K562 (cell line): ENCODE measurements at regions not wholly inside any gene's neighbourhood (a gene's known extent, or its start where the extent isn't known, plus 50 kb on each side); places are given as distances from the start of the nearest gene placed in this dataset.

ENCODE experiments used
- ATAC-seq: fragments of 200-7000 bp; cut with Tn5 transposase; 3 replicates; pipeline ENCODE4 v1.9.1; 2020; ENCODE audit warnings: moderate library complexity
- BruUV-seq: library from RNA; stranded (reverse); fragments of 400-500 nt; replicated peaks from 2 replicates; lab custom pipeline; 2021; lab: Mats Ljungman, UMichigan
- CTCF ChIA-PET: fragments of 300-600 bp; formaldehyde crosslinking; extraction: SDS; loops from one replicate; lab custom pipeline; 2021; ENCODE audit warnings: low intra/inter-chr PET ratio; lab: Yijun Ruan, JAX
- POLR2A ChIA-PET: fragments of 300-600, 350-650 bp; sonication (Branson Sonifier 250); formaldehyde crosslinking; extraction: SDS; loops from one replicate; lab custom pipeline; 2021; ENCODE audit warnings: antibody characterized with exemption, inconsistent platforms; lab: Yijun Ruan, JAX
- DNase-seq, 4 experiments: peaks; one replicate each; pipeline versions ENCODE4 v3.0.0 to v3.0.0-alpha.2; 2011 to 2018; ENCODE audit warnings: low spot score in 3 of 4, mixed read lengths in 3 of 4; ENCODE audit errors: extremely low read depth in 1 of 4
- FAIRE-seq: peaks from 2 replicates; lab custom pipeline; 2011; peaks lifted over from hg19 to GRCh38; lab: Jason Lieb, UNC
- H2AFZ ChIP-seq: 2 replicates; pipeline ENCODE4 v1.6.0; 2011; ENCODE audit warnings: low read depth, low read length, control low read depth, inconsistent platforms
- H3K27ac ChIP-seq: fragments of 200-600 bp; 3 replicates; pipeline ENCODE4 v1.8.0; 2011; ENCODE audit warnings: low read depth, mild to moderate bottlenecking, control low read depth, inconsistent platforms, low read length, moderate library complexity, mixed read lengths; ENCODE audit errors: extremely low read depth
- H3K27me3 ChIP-seq, 2 experiments: fragments of 300-600 bp in 1 of 2; 2 replicates in 1 of 2; 3 replicates in 1 of 2; pipeline versions ENCODE4 v1.6.0 to v1.8.0; 2011; ENCODE audit warnings: inconsistent platforms in 2 of 2, low read length in 2 of 2, mild to moderate bottlenecking in 1 of 2, mixed read lengths in 1 of 2, moderate library complexity in 1 of 2; ENCODE audit not compliant: control insufficient read depth in 2 of 2, insufficient read depth in 2 of 2
- H3K36me3 ChIP-seq: fragments of 300-600 bp; 3 replicates; pipeline ENCODE4 v1.8.0; 2011; ENCODE audit warnings: mild to moderate bottlenecking, low read length, inconsistent platforms; ENCODE audit not compliant: control insufficient read depth, insufficient read depth
- H3K4me1 ChIP-seq, 2 experiments: fragments of 200-600 bp in 1 of 2; replicated peaks in 1 of 2; 2 replicates in 1 of 2; 3 replicates in 1 of 2; pipeline versions ENCODE4 v1.5.1 to v1.8.0; 2011; ENCODE audit warnings: inconsistent platforms in 2 of 2, low read length in 2 of 2, mild to moderate bottlenecking in 1 of 2, mixed read lengths in 1 of 2, moderate library complexity in 1 of 2; ENCODE audit not compliant: control insufficient read depth in 2 of 2, insufficient read depth in 2 of 2
- H3K4me2 ChIP-seq: 2 replicates; pipeline ENCODE4 v1.6.1; 2011; ENCODE audit warnings: low read length, control low read depth, inconsistent platforms, mixed read lengths; ENCODE audit not compliant: insufficient read depth
- H3K4me3 ChIP-seq: fragments of 200-600 bp; sonication (generic), shearing (Covaris generic); 2 replicates; pipeline ENCODE4 v1.5.1; 2016; ENCODE audit warnings: control low read depth, inconsistent platforms
- H3K79me2 ChIP-seq: fragments of 200-600 bp; 3 replicates; pipeline ENCODE4 v1.8.0; 2011; ENCODE audit warnings: low read length, inconsistent platforms; ENCODE audit not compliant: control insufficient read depth, insufficient read depth
- H3K9ac ChIP-seq, 2 experiments: 2 replicates each; pipeline versions ENCODE4 v1.6.0 to v1.6.1; 2011; ENCODE audit warnings: low read depth in 2 of 2, low read length in 2 of 2, control low read depth in 1 of 2, inconsistent platforms in 1 of 2, mild to moderate bottlenecking in 1 of 2, mixed read lengths in 1 of 2; ENCODE audit not compliant: insufficient read depth in 1 of 2
- H3K9me1 ChIP-seq: one replicate; pipeline ENCODE4 v1.6.0; 2011; ENCODE audit warnings: inconsistent platforms, mild to moderate bottlenecking, low read length, moderate library complexity; ENCODE audit not compliant: control insufficient read depth, insufficient read depth
- H3K9me3 ChIP-seq: replicated peaks from 2 replicates; pipeline ENCODE4 v1.5.1; 2011; ENCODE audit warnings: low read depth, low read length, inconsistent platforms; ENCODE audit not compliant: control insufficient read depth, insufficient read depth
- H4K20me1 ChIP-seq: replicated peaks from 2 replicates; pipeline ENCODE4 v1.6.1; 2011; ENCODE audit warnings: low read length, inconsistent platforms, mixed read lengths; ENCODE audit not compliant: control insufficient read depth, insufficient read depth
- BRCA1 ChIP-seq, 2 experiments: fragments of 450-650 bp in 1 of 2; sonication (generic) in 1 of 2; formaldehyde crosslinking in 1 of 2; IDR thresholded peaks; 2 replicates each; pipeline versions ENCODE4 v1.5.0 to v1.6.1; 2017 to 2020; ENCODE audit warnings: mild to moderate bottlenecking in 1 of 2, missing genetic modification reagents in 1 of 2
- CHD4 ChIP-seq: fragments of 200-600 bp; sonication (generic); IDR thresholded peaks from 3 replicates; pipeline ENCODE4 v1.6.1; 2012; ENCODE audit warnings: low read depth, mild to moderate bottlenecking, mixed read lengths, low read length, inconsistent platforms; ENCODE audit not compliant: insufficient read depth, insufficient replicate concordance, poor library complexity, severe bottlenecking
- RBM34 ChIP-seq: fragments of 200-400 bp; formaldehyde crosslinking; IDR thresholded peaks from 2 replicates; pipeline ENCODE4 v1.6.1; 2018; ENCODE audit warnings: low read length, borderline replicate concordance; ENCODE audit not compliant: insufficient read depth
- RCOR1 ChIP-seq, 2 experiments: IDR thresholded peaks; 2 replicates each; pipeline ENCODE4 v1.6.1; 2012; ENCODE audit warnings: low read depth in 2 of 2, low read length in 2 of 2, borderline replicate concordance in 1 of 2, improper control_type of control experiment in 1 of 2
- RHOXF2B ChIP-seq: fragments of 250-450 bp; sonication (Bioruptor Pico); conservative IDR thresholded peaks from 2 replicates; pipeline ENCODE4 v1.5.1; 2021
- WGBS: fragments of 100-300 bp; shearing (Covaris generic); methylation state at CpG from one replicate; pipeline ENCODE4 v1.1.6; 2016; ENCODE audit warnings: low coverage, mixed read lengths; ENCODE audit not compliant: insufficient coverage; ENCODE audit errors: missing lambda C conversion rate; 5-methylcytosine and 5-hydroxymethylcytosine counted together
- in situ Hi-C: fragments of 300-500 bp; cut with MboI; formaldehyde crosslinking; loops from 4 replicates; pipeline ENCODE4 v1.15.0; 2018; ENCODE audit warnings: inconsistent platforms, mixed read lengths
- intact Hi-C: fragments of 100-400 bp; cut with micrococcal nuclease; formaldehyde crosslinking; loops from 2 replicates; pipeline ENCODE4 v1.14.2; 2022
- TF ChIP-seq, protein P1 (sequence below), 3 experiments: IDR thresholded peaks in 2 of 3; conservative IDR thresholded peaks in 1 of 3; 2 replicates each; pipeline ENCODE4 v1.5.1; 2011 to 2012; ENCODE audit warnings: low read length in 3 of 3, mild to moderate bottlenecking in 3 of 3, control low read depth in 2 of 3, improper control_type of control experiment in 1 of 3, inconsistent platforms in 1 of 3, low read depth in 1 of 3, mixed read lengths in 1 of 3, moderate library complexity in 1 of 3; ENCODE audit not compliant: insufficient read depth in 2 of 3
- TF ChIP-seq, protein P2 (sequence below): IDR thresholded peaks from 2 replicates; pipeline ENCODE4 v1.6.1; 2011; ENCODE audit warnings: borderline replicate concordance, low read depth, mild to moderate bottlenecking, moderate library complexity, low read length; ENCODE audit not compliant: insufficient read depth, poor library complexity, severe bottlenecking

DNA sequence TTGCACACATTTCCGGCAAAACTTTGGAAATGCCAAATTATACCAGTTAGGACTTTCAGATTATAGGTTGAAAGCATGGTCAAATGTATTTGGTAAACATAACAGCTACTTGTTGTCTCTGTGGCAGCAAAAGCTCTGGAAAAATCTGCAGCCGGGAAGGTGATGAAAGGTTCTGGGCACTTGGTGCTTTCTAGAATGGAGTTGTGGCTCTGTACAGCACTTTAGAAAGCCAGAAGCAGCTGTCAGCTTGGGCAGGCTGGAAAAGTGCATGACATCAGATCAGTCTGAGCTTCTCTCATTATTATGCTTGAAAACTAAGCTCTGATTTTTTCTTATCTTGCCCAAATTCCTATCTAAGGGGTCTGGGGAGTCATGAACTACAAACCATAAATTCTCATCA lies 118.6 kb upstream of the MAST4 start:
- no peaks in the 10 kb centered on the region for H3K79me2 ChIP-seq
- ChIA-PET POLR2A (no interaction called here), CTCF (no interaction called here)
- H3K9ac ChIP-seq = no peak overlapping the region
- ATAC-seq = no peak
- no peak overlapping the region for H3K27ac ChIP-seq
- no peaks in the 10 kb centered on the region for H3K27me3 ChIP-seq
- no peaks in the 10 kb centered on the region for H3K9me1 ChIP-seq
- in situ Hi-C loops (no loop called here), intact Hi-C loops (no loop called here)
- no peak overlapping the region for H2AFZ ChIP-seq
- 4% methylated on average over 2 of the region's 2 CpGs for WGBS
- H3K4me3 ChIP-seq = no peak overlapping the region
- BruUV-seq = no TSS peak
- H3K36me3 ChIP-seq = no peaks in the 10 kb centered on the region
- H3K4me1 ChIP-seq = no peaks in the 10 kb centered on the region
- TF ChIP-seq BRCA1 (IDR thresholded peaks at IDR 0.05) (no peak), BRCA1 (CRISPR knock-in tag; IDR thresholded peaks at IDR 0.05) (no peak), RCOR1 (IDR thresholded peaks at IDR 0.05; ENCODE audit: borderline replicate concordance in 1 of 2, low read depth in 2 of 2, low read length in 2 of 2) (no peak), RHOXF2B (no peak)
- TF ChIP-seq, all 486 proteins: peak for 0
- no peaks in the 10 kb centered on the region for H3K9me3 ChIP-seq
- no peak overlapping the region for H3K4me2 ChIP-seq
- FAIRE-seq (no peak), DNase-seq (no peak)
- H4K20me1 ChIP-seq = no peaks in the 10 kb centered on the region

DNA sequence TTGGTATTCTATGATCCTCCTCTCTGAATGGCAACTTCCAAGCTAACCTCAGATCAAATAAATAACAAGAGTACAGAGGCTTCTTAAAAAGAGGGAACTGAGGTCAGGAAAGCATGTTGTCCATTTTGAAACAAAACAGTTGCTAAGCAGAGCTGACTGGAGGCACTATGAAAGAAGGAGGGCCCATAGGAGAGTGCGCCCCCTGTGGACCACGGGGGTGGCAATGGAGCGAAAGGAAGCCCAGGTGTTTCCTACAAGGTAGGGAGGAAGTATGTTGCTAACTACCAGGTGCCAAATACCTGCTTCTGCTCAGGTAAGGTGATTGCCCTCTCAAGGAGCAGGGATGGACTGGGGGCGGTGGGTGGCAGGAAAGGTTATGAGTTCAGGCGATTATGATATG lies 101.8 kb upstream of the MAST4 start:
- no peaks in the 10 kb centered on the region for H3K36me3 ChIP-seq
- TF ChIP-seq, protein P1, sequence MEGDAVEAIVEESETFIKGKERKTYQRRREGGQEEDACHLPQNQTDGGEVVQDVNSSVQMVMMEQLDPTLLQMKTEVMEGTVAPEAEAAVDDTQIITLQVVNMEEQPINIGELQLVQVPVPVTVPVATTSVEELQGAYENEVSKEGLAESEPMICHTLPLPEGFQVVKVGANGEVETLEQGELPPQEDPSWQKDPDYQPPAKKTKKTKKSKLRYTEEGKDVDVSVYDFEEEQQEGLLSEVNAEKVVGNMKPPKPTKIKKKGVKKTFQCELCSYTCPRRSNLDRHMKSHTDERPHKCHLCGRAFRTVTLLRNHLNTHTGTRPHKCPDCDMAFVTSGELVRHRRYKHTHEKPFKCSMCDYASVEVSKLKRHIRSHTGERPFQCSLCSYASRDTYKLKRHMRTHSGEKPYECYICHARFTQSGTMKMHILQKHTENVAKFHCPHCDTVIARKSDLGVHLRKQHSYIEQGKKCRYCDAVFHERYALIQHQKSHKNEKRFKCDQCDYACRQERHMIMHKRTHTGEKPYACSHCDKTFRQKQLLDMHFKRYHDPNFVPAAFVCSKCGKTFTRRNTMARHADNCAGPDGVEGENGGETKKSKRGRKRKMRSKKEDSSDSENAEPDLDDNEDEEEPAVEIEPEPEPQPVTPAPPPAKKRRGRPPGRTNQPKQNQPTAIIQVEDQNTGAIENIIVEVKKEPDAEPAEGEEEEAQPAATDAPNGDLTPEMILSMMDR (IDR thresholded peaks at IDR 0.05 in 2 of 3, conservative IDR thresholded peaks at IDR 0.05 in 1 of 3; ENCODE audit: insufficient read depth in 2 of 3, low read depth in 1 of 3, low read length in 3 of 3) = peak; percentile 26 to 48 (median 35); a peak in 4 of 6 replicates
- no peak for TF ChIP-seq RBM34
- no peak for TF ChIP-seq CHD4
- TF ChIP-seq, protein P2, sequence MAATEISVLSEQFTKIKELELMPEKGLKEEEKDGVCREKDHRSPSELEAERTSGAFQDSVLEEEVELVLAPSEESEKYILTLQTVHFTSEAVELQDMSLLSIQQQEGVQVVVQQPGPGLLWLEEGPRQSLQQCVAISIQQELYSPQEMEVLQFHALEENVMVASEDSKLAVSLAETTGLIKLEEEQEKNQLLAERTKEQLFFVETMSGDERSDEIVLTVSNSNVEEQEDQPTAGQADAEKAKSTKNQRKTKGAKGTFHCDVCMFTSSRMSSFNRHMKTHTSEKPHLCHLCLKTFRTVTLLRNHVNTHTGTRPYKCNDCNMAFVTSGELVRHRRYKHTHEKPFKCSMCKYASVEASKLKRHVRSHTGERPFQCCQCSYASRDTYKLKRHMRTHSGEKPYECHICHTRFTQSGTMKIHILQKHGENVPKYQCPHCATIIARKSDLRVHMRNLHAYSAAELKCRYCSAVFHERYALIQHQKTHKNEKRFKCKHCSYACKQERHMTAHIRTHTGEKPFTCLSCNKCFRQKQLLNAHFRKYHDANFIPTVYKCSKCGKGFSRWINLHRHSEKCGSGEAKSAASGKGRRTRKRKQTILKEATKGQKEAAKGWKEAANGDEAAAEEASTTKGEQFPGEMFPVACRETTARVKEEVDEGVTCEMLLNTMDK = peak; percentile 87
- H3K9me1 ChIP-seq = no peaks in the 10 kb centered on the region
- no peak overlapping the region for H2AFZ ChIP-seq
- H3K9ac ChIP-seq = no peak overlapping the region
- WGBS = 0% methylated on average over 5 of the region's 5 CpGs
- no peak overlapping the region for H3K4me3 ChIP-seq
- no peaks in the 10 kb centered on the region for H4K20me1 ChIP-seq
- in situ Hi-C loops = no loop called here
- DNase-seq = peak; percentile 14 to 32 (median 18)
- no peaks in the 10 kb centered on the region for H3K4me1 ChIP-seq
- BruUV-seq = no TSS peak
- no peaks in the 10 kb centered on the region for H3K9me3 ChIP-seq
- H3K27me3 ChIP-seq = no peaks in the 10 kb centered on the region
- intact Hi-C loops = no loop called here
- no peak for FAIRE-seq
- no peak overlapping the region for H3K4me2 ChIP-seq
- ChIA-PET CTCF (no interaction called here), POLR2A (no interaction called here)
- no peaks in the 10 kb centered on the region for H3K79me2 ChIP-seq
- ATAC-seq = peak; percentile 76
- H3K27ac ChIP-seq = no peak overlapping the region
